ENCODE measurements at regions not wholly inside any gene's neighbourhood (a gene's known extent, or its start where the extent isn't known, plus 50 kb on each side); places are given as distances from the start of the nearest gene placed in this dataset.

GRCh38 chr3:30069056-30069455, 537.3 kb upstream of the TGFBR2 start:
- TF ChIP-seq CSRNP3 (CRISPR knock-in tag; IDR thresholded peaks at IDR 0.05): no peak
- TF ChIP-seq ZNF565 (CRISPR knock-in tag; conservative IDR thresholded peaks at IDR 0.05; ENCODE audit: low read depth): no peak
- no peak for TF ChIP-seq ISL1 (CRISPR knock-in tag; IDR thresholded peaks at IDR 0.05)
- no peak for TF ChIP-seq ZFP3 (CRISPR knock-in tag; IDR thresholded peaks at IDR 0.05)
- no peak for TF ChIP-seq ZC3H10 (CRISPR knock-in tag; IDR thresholded peaks at IDR 0.05)
- TF ChIP-seq BACH2 (CRISPR knock-in tag; IDR thresholded peaks at IDR 0.05; ENCODE audit: borderline replicate concordance): no peak
- no peak for TF ChIP-seq CREB5 (CRISPR knock-in tag; IDR thresholded peaks at IDR 0.05; ENCODE audit: low read depth)
- no peak for TF ChIP-seq CSDC2 (CRISPR knock-in tag; IDR thresholded peaks at IDR 0.05)
- TF ChIP-seq ZNF70 (CRISPR knock-in tag; IDR thresholded peaks at IDR 0.05): no peak
- TF ChIP-seq TCF4 (CRISPR knock-in tag; IDR thresholded peaks at IDR 0.05; ENCODE audit: borderline replicate concordance): no peak
- no peak for TF ChIP-seq PPARA (CRISPR knock-in tag; IDR thresholded peaks at IDR 0.05; ENCODE audit: borderline replicate concordance)
- TF ChIP-seq ZFP30 (CRISPR knock-in tag; IDR thresholded peaks at IDR 0.05): no peak
- TF ChIP-seq ZNF8 (CRISPR knock-in tag; IDR thresholded peaks at IDR 0.05): no peak
- TF ChIP-seq ARNTL (CRISPR knock-in tag; IDR thresholded peaks at IDR 0.05; ENCODE audit: borderline replicate concordance, low read depth): no peak
- TF ChIP-seq SNAI2 (CRISPR knock-in tag; IDR thresholded peaks at IDR 0.05): no peak
- TF ChIP-seq ESRRG (CRISPR knock-in tag; IDR thresholded peaks at IDR 0.05): no peak
- TF ChIP-seq RARB (CRISPR knock-in tag; IDR thresholded peaks at IDR 0.05): no peak
- TF ChIP-seq OSR1 (CRISPR knock-in tag; IDR thresholded peaks at IDR 0.05): no peak
- no peak for TF ChIP-seq POU6F1 (CRISPR knock-in tag; IDR thresholded peaks at IDR 0.05; ENCODE audit: borderline replicate concordance, low read depth)
- TF ChIP-seq TSHZ2 (CRISPR knock-in tag; IDR thresholded peaks at IDR 0.05): no peak
- no peak for ATAC-seq

- TF ChIP-seq TCF4 (CRISPR knock-in tag; IDR thresholded peaks at IDR 0.05; ENCODE audit: borderline replicate concordance): no peak
- TF ChIP-seq ZNF8 (CRISPR knock-in tag; IDR thresholded peaks at IDR 0.05): no peak
- TF ChIP-seq ZC3H10 (CRISPR knock-in tag; IDR thresholded peaks at IDR 0.05): no peak
- TF ChIP-seq ZNF70 (CRISPR knock-in tag; IDR thresholded peaks at IDR 0.05): no peak
- no peak for TF ChIP-seq TSHZ2 (CRISPR knock-in tag; IDR thresholded peaks at IDR 0.05)
- TF ChIP-seq PPARA (CRISPR knock-in tag; IDR thresholded peaks at IDR 0.05; ENCODE audit: borderline replicate concordance): no peak
- TF ChIP-seq OSR1 (CRISPR knock-in tag; IDR thresholded peaks at IDR 0.05): no peak
- no peak for TF ChIP-seq ESRRG (CRISPR knock-in tag; IDR thresholded peaks at IDR 0.05)
- TF ChIP-seq CREB5 (CRISPR knock-in tag; IDR thresholded peaks at IDR 0.05; ENCODE audit: low read depth): no peak
- no peak for TF ChIP-seq ZNF565 (CRISPR knock-in tag; conservative IDR thresholded peaks at IDR 0.05; ENCODE audit: low read depth)
- no peak for ATAC-seq
These were observed 533.4 kb upstream of the TGFBR2 start for GRCh38 chr3:30073040-30073439.

Data from SK-N-SH treated with all-trans-retinoic acid at 6 μM for 48 hours (cell line).